Tibial artery (tissue), 4 donors: ENCODE measurements at regions not wholly inside any gene's neighbourhood (a gene's known extent, or its start where the extent isn't known, plus 50 kb on each side); places are given as distances from the start of the nearest gene placed in this dataset.

Experiments used
- DNase-seq, 2 donors: peaks; one replicate each; pipeline ENCODE4 v3.0.0-alpha.2; 2019
- H3K27ac ChIP-seq, 2 donors: fragments of 200-600 bp; sonication (generic) in 1 of 2; 1 replicate in 1 of 2; 2 replicates in 1 of 2; pipeline ENCODE4 v1.5.1; 2018 to 2019; ENCODE audit warnings: mild to moderate bottlenecking in 1 of 2
- H3K27me3 ChIP-seq, 2 donors: fragments of 200-600 bp; sonication (generic) in 1 of 2; one replicate each; pipeline versions ENCODE4 v1.5.1 to v1.6.0; 2016 to 2019
- H3K36me3 ChIP-seq, 3 donors: fragments of 200-600 bp; sonication (generic) in 2 of 3; one replicate each; pipeline ENCODE4 v1.5.1; 2016 to 2019; ENCODE audit warnings: mild to moderate bottlenecking in 2 of 3
- H3K4me1 ChIP-seq, 4 donors: fragments of 200-600 bp; sonication (generic) in 2 of 4; 1 replicate in 3 of 4; 2 replicates in 1 of 4; pipeline ENCODE4 v1.5.1; 2016 to 2019
- H3K4me3 ChIP-seq, 2 donors: fragments of 200-600 bp; sonication (generic) in 1 of 2; 1 replicate in 1 of 2; 2 replicates in 1 of 2; pipeline ENCODE4 v1.5.1; 2018 to 2019; ENCODE audit warnings: mild to moderate bottlenecking in 2 of 2
- H3K9me3 ChIP-seq, 3 donors: fragments of 200-600 bp; sonication (generic) in 1 of 3; one replicate each; pipeline ENCODE4 v1.5.1; 2016 to 2019
- intact Hi-C: fragments of 100-400 bp; cut with DNase I; formaldehyde crosslinking; loops from one replicate; pipeline ENCODE4 v1.15.0; 2023; ENCODE audit warnings: low total_unique reads
- TF ChIP-seq, protein P1 (sequence below), 2 experiments: fragments of 200-600 bp in 1 of 2; fragments of 450-650 bp in 1 of 2; IDR thresholded peaks; one replicate each; pipeline ENCODE4 v1.5.1; 2017 to 2019; ENCODE audit warnings: antibody characterized with exemption in 2 of 2, mild to moderate bottlenecking in 1 of 2, moderate library complexity in 1 of 2

DNA sequence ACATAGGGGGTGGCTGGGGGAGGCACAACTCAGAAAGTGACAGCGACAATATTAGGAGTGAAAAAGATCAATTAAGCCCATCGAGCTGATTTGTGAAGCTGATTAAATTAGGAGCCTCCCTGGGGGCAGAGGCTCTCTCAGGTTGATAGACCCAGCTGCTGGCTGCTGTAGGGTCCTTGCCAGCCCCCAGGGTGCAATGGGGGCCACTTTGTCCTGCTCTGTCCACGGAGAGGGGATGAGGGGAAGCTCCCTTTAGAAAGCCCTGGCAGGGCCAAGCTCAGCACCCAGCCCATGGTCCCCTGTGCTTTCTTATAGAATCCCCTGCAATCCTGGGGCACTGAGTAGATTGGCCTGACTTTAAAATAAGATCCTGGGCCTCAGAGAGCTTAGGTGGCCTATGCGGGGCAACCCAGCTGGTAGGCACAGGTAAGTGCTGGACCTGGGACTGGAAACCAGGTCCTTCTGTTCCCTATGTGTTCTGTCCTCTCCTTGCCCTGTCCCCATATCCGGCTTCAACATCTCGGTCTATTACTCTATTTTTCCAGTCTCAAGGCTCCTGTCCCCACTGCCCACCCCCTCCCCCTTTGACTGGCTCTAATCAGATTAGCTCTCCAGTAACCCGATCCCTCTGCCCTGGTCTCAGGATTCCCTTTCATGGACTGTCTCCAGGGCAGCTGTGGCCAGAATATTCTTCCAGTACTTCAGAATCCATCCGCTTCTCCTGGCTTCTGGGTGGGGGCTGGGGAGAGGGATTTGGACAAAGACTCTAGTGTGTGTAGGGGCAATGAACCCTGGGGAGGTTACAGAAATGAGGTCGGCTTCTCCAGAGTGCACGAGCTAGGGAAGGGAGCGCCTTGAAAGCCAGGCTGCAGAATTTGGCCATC lies 259.6 kb downstream of the RPS24 start:
- no peak overlapping the region for H3K4me3 ChIP-seq
- H3K9me3 ChIP-seq = no peaks in the 10 kb centered on the region
- H3K36me3 ChIP-seq = no peaks in the 10 kb centered on the region
- intact Hi-C loops = no loop called here
- TF ChIP-seq, protein P1, sequence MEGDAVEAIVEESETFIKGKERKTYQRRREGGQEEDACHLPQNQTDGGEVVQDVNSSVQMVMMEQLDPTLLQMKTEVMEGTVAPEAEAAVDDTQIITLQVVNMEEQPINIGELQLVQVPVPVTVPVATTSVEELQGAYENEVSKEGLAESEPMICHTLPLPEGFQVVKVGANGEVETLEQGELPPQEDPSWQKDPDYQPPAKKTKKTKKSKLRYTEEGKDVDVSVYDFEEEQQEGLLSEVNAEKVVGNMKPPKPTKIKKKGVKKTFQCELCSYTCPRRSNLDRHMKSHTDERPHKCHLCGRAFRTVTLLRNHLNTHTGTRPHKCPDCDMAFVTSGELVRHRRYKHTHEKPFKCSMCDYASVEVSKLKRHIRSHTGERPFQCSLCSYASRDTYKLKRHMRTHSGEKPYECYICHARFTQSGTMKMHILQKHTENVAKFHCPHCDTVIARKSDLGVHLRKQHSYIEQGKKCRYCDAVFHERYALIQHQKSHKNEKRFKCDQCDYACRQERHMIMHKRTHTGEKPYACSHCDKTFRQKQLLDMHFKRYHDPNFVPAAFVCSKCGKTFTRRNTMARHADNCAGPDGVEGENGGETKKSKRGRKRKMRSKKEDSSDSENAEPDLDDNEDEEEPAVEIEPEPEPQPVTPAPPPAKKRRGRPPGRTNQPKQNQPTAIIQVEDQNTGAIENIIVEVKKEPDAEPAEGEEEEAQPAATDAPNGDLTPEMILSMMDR (IDR thresholded peaks at IDR 0.05) = no peak
- no peaks in the 10 kb centered on the region for H3K4me1 ChIP-seq
- no peak for DNase-seq
- H3K27ac ChIP-seq = no peak overlapping the region
- H3K27me3 ChIP-seq = peaks cover 0 to 8% of the 10 kb centered on the region in 2 donors

DNA sequence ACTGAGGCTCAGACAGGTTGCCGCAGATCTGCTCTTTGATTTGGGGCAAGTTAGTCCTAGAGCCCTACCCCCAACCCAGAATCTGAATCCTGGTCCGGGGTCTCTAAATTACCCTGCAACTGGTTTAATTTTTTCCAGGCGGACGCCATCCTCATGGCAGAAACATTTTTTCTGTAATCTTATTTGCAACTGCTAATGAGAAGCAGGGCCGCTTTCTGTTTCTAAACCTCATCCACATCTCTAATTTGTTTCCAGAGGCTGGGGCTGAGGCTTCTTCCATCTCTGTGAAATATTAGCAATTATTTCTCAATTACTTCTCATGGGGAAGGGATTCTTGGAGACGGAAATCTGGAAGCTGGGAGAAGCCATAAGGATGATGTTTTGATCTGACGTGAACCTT lies 261.6 kb downstream of the RPS24 start:
- Histone ChIP-seq H3K27ac (no peak overlapping the region), H3K27me3 (peaks cover 0 to 6% of the 10 kb centered on the region in 2 donors), H3K4me1 (no peaks in the 10 kb centered on the region), H3K36me3 (no peaks in the 10 kb centered on the region), H3K9me3 (no peaks in the 10 kb centered on the region), H3K4me3 (no peak overlapping the region)
- TF ChIP-seq, protein P1 (IDR thresholded peaks at IDR 0.05) = no peak
- no peak for DNase-seq
- intact Hi-C loops = no loop called here

DNA sequence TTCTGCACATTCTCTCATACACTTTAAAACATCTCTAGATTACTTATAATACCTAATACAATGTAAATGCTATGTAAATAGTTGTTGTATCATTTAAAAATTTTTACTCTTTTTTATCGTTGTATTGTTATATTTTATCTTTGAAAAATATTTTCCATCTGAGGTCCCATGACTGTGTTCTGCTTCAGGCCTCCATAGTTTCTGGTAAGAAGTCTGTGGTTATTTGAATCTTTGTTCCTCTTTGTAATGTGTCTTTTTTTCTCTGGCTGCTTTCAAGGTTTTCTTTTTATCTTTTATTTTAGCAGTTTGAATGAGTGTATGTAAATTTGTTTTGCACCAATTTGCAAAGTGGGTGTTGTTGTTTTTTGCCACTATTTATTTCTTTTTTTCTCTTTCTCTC lies 263.1 kb downstream of the RPS24 start:
- Histone ChIP-seq H3K4me3 (no peak overlapping the region), H3K27ac (no peak overlapping the region), H3K27me3 (peaks cover 0 to 6% of the 10 kb centered on the region in 2 donors), H3K36me3 (no peaks in the 10 kb centered on the region), H3K9me3 (no peaks in the 10 kb centered on the region), H3K4me1 (no peaks in the 10 kb centered on the region)
- DNase-seq = no peak
- intact Hi-C loops = no loop called here
- TF ChIP-seq, protein P1 (IDR thresholded peaks at IDR 0.05) = no peak

DNA sequence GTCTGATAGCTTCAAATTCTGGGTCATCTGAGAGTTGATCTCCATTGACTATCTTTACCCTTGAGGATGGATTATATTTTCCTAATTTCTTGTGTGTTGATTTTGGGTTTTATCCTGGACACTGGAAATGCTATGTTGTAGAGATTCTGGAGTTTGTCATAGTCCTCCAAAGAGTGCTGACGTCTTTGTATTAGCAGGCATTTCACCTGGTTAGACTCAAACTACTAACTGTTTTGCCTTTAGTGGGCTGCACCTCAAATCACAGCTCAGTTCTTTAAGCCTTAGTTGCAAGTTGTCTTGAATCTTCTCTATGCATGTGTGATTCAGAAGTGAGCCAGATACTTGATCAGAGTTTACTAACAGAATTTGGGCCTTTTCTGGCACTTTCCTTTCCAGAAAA lies 264.3 kb downstream of the RPS24 start:
- Histone ChIP-seq H3K4me1 (peaks cover under 1 to 8% (median 5%) of the 10 kb centered on the region in 4 donors), H3K27me3 (no peaks in the 10 kb centered on the region), H3K27ac (no peak overlapping the region), H3K36me3 (no peaks in the 10 kb centered on the region), H3K4me3 (no peak overlapping the region), H3K9me3 (no peaks in the 10 kb centered on the region)
- no peak for DNase-seq
- TF ChIP-seq, protein P1 (IDR thresholded peaks at IDR 0.05) = no peak
- intact Hi-C loops = no loop called here

DNA sequence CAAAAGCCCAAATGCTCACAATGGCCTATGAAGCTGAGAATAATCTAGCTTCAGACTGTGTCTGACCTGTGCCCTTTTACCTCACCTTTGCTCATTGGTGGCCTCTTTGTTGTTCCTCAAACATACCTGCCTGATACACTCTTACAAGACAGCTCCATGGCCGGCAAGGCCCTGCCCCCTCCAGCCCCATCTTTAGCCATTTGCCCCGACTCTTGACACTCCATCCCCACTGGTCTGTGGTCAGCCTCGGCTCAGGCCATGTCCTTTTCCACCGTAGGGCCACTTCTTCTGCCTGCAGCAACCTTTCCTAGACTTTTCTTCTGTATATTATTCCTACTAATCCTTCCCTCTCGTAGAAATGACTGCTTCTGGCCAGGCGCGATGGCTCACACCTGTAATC lies 265.2 kb downstream of the RPS24 start:
- intact Hi-C loops = no loop called here
- Histone ChIP-seq H3K36me3 (no peaks in the 10 kb centered on the region), H3K4me3 (no peak overlapping the region), H3K4me1 (peaks cover 4 to 13% (median 10%) of the 10 kb centered on the region in 4 donors), H3K27ac (no peak overlapping the region), H3K9me3 (no peaks in the 10 kb centered on the region), H3K27me3 (no peaks in the 10 kb centered on the region)
- TF ChIP-seq, protein P1 (IDR thresholded peaks at IDR 0.05) = no peak
- no peak for DNase-seq
